HG03064 (cell line): ENCODE measurements at regions not wholly inside any gene's neighbourhood (a gene's known extent, or its start where the extent isn't known, plus 50 kb on each side); places are given as distances from the start of the nearest gene placed in this dataset.
"Not testable (repeated sequence)": the region's sequence is repeated elsewhere in the genome, so short reads cannot be mapped to it uniquely, and the experiment has no call there.

ENCODE experiments used
- ATAC-seq: cut with Tn5 transposase; IDR thresholded peaks from one replicate; pipeline ENCODE4 v1.9.1; 2021; ENCODE audit warnings: low read depth; ENCODE audit not compliant: unreplicated experiment

GRCh38 chr1:177891809-177892208 is 78.0 kb downstream of the SEC16B start:
- ATAC-seq = no peak

- no peak for ATAC-seq
Measured at GRCh38 chr1:177890479-177890878, 79.4 kb downstream of the SEC16B start.

- no peak for ATAC-seq
Measured at GRCh38 chr1:177884479-177885021, 85.3 kb downstream of the SEC16B start.

GRCh38 chr1:177883581-177883980 is 86.3 kb downstream of the SEC16B start:
- ATAC-seq = no peak

- ATAC-seq = no peak
Measured at GRCh38 chr1:177880339-177880891, 89.4 kb downstream of the SEC16B start.

GRCh38 chr1:177877086-177877485 is 92.8 kb downstream of the SEC16B start:
- no peak for ATAC-seq

GRCh38 chr1:177873238-177873637 is 96.6 kb downstream of the SEC16B start:
- no peak for ATAC-seq

- ATAC-seq = no peak
Measured at GRCh38 chr1:177872308-177872900, 97.5 kb downstream of the SEC16B start.

- ATAC-seq = no peak
Measured at GRCh38 chr1:177871613-177872307, 98.1 kb downstream of the SEC16B start.

- no peak for ATAC-seq
Measured at GRCh38 chr1:177869586-177869985, 100.3 kb downstream of the SEC16B start.

- not testable (repeated sequence) for ATAC-seq
Measured at GRCh38 chr1:177869011-177869410, 100.8 kb downstream of the SEC16B start.

GRCh38 chr1:177865807-177866206 is 104.1 kb downstream of the SEC16B start:
- ATAC-seq = no peak

- ATAC-seq = no peak
Measured at GRCh38 chr1:177864538-177865305, 105.1 kb downstream of the SEC16B start.

GRCh38 chr1:177863796-177864195 is 106.1 kb downstream of the SEC16B start:
- ATAC-seq = no peak

GRCh38 chr1:177862916-177863315 is 106.9 kb downstream of the SEC16B start:
- no peak for ATAC-seq

- no peak for ATAC-seq
Measured at GRCh38 chr1:177859572-177859971, 110.3 kb downstream of the SEC16B start.

- ATAC-seq = no peak
Measured at GRCh38 chr1:177858332-177858821, 111.5 kb downstream of the SEC16B start.

GRCh38 chr1:177857285-177857684 is 112.6 kb downstream of the SEC16B start:
- no peak for ATAC-seq

GRCh38 chr1:177854951-177855350 is 114.9 kb downstream of the SEC16B start:
- ATAC-seq = no peak

GRCh38 chr1:177849579-177850290 is 120.1 kb downstream of the SEC16B start:
- ATAC-seq = no peak
